Ascending aorta (tissue), 2 donors: ENCODE measurements at regions not wholly inside any gene's neighbourhood (a gene's known extent, or its start where the extent isn't known, plus 50 kb on each side); places are given as distances from the start of the nearest gene placed in this dataset.

Experiments used
- DNase-seq, 2 donors: peaks; one replicate each; pipeline ENCODE4 v3.0.0-alpha.2; 2019; ENCODE audit warnings: low spot score in 2 of 2
- H3K27ac ChIP-seq, 2 donors: fragments of 200-600 bp; sonication (generic); one replicate each; pipeline ENCODE4 v1.5.1; 2016 to 2017; ENCODE audit warnings: mild to moderate bottlenecking in 1 of 2
- H3K27me3 ChIP-seq: fragments of 200-600 bp; sonication (generic); one replicate; pipeline ENCODE4 v1.5.1; 2017
- H3K36me3 ChIP-seq, 2 donors: fragments of 200-600 bp; sonication (generic); one replicate each; pipeline ENCODE4 v1.5.1; 2016
- H3K4me1 ChIP-seq, 2 donors: fragments of 200-600 bp; sonication (generic); one replicate each; pipeline ENCODE4 v1.5.1; 2016 to 2017; ENCODE audit warnings: mild to moderate bottlenecking in 1 of 2
- H3K4me3 ChIP-seq, 2 donors: fragments of 200-600 bp; sonication (generic); one replicate each; pipeline ENCODE4 v1.5.1; 2016 to 2017; ENCODE audit warnings: mild to moderate bottlenecking in 1 of 2
- H3K9me3 ChIP-seq, 2 donors: fragments of 200-600 bp; sonication (generic); one replicate each; pipeline ENCODE4 v1.5.1; 2016
- intact Hi-C: fragments of 100-400 bp; cut with DNase I; formaldehyde crosslinking; loops from one replicate; pipeline ENCODE4 v1.15.1; 2023
- TF ChIP-seq, protein P1 (sequence below), 3 experiments: fragments of 200-600 bp in 2 of 3; fragments of 450-650 bp in 1 of 3; sonication (generic) in 2 of 3; IDR thresholded peaks; one replicate each; pipeline ENCODE4 v1.5.1; 2016 to 2019; ENCODE audit warnings: antibody characterized with exemption in 3 of 3, mild to moderate bottlenecking in 1 of 3, moderate library complexity in 1 of 3

DNA sequence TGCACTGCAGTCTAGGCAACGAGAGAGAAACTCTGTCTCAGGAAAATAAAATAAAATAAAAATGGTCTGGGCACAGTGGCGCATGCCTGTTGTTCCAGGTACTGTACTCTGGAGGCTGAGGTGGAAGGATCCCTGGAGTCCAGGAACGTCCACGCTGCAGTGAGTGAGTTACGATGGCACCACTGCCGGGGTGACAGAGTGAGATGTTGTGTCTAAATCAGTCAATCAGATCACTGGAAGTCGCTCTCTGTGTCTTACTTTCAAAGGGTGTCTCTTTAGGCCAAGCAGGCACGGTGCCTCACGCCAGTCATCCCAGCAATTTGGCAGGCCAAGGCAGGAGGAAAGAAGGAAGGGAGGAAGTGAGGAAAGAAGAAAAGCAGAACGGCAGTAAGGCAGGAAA, 112.2 kb upstream of the ANKRD30BL start:
- Histone ChIP-seq H3K4me1 (no peaks in the 10 kb centered on the region), H3K9me3 (no peaks in the 10 kb centered on the region), H3K27me3 (no peaks in the 10 kb centered on the region), H3K27ac (no peak overlapping the region), H3K4me3 (no peak overlapping the region), H3K36me3 (no peaks in the 10 kb centered on the region)
- TF ChIP-seq, protein P1, sequence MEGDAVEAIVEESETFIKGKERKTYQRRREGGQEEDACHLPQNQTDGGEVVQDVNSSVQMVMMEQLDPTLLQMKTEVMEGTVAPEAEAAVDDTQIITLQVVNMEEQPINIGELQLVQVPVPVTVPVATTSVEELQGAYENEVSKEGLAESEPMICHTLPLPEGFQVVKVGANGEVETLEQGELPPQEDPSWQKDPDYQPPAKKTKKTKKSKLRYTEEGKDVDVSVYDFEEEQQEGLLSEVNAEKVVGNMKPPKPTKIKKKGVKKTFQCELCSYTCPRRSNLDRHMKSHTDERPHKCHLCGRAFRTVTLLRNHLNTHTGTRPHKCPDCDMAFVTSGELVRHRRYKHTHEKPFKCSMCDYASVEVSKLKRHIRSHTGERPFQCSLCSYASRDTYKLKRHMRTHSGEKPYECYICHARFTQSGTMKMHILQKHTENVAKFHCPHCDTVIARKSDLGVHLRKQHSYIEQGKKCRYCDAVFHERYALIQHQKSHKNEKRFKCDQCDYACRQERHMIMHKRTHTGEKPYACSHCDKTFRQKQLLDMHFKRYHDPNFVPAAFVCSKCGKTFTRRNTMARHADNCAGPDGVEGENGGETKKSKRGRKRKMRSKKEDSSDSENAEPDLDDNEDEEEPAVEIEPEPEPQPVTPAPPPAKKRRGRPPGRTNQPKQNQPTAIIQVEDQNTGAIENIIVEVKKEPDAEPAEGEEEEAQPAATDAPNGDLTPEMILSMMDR (IDR thresholded peaks at IDR 0.05), result no peak
- DNase-seq, result no peak
- intact Hi-C loops, result no loop called here

DNA sequence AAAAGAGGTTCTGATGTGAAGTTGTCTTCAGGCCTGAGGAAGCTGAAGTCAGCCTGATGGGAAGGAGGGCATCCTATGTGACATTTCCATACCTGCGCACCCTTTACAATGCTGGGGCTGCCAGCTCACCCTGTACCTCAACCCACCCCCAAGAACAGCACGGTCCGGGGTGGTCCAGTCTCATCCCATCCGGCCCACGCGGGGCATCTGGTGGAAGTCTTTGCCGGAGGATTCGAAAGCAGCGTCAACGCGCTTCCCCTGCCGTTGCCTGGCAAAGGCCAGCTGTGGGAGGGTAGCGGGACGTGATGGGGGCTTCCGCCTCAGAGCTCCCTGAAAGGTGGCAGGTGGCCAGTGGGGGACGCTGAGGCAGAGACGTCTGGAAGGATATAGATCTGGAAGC, 113.6 kb upstream of the ANKRD30BL start:
- no peak for DNase-seq

DNA sequence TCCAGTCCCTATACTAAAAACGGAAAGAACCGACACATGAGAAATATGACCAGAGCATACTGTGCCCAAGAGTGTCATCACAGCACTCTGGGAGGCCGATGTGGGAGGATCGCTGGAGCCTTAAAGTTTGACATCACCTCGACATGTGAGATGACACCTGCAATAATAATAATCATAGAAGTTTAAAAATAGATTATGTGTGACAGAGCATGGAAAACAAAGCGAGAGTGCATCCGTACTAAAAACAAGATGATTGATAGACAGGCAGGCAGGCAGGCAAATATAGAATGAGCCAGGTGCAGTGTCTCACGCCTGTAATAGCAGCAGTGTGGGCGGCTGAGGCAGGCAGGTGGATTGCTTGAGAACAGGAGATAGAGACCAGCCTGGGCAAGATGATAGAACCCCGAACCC, 114.8 kb upstream of the ANKRD30BL start:
- no peaks in the 10 kb centered on the region for H3K9me3 ChIP-seq
- intact Hi-C loops, result no loop called here
- no peaks in the 10 kb centered on the region for H3K36me3 ChIP-seq
- DNase-seq, result no peak
- TF ChIP-seq, protein P1 (IDR thresholded peaks at IDR 0.05), result no peak
- H3K27me3 ChIP-seq, result no peaks in the 10 kb centered on the region
- H3K4me3 ChIP-seq, result no peak overlapping the region
- H3K27ac ChIP-seq, result no peak overlapping the region
- H3K4me1 ChIP-seq, result no peaks in the 10 kb centered on the region

More for the DNA sequence above, 113.6 kb upstream of the ANKRD30BL start:
- Histone ChIP-seq H3K4me3 (no peak overlapping the region), H3K36me3 (no peaks in the 10 kb centered on the region), H3K4me1 (no peaks in the 10 kb centered on the region), H3K27ac (no peak overlapping the region), H3K9me3 (no peaks in the 10 kb centered on the region), H3K27me3 (no peaks in the 10 kb centered on the region)
- intact Hi-C loops, result no loop called here
- TF ChIP-seq, protein P1 (IDR thresholded peaks at IDR 0.05), result no peak

DNA sequence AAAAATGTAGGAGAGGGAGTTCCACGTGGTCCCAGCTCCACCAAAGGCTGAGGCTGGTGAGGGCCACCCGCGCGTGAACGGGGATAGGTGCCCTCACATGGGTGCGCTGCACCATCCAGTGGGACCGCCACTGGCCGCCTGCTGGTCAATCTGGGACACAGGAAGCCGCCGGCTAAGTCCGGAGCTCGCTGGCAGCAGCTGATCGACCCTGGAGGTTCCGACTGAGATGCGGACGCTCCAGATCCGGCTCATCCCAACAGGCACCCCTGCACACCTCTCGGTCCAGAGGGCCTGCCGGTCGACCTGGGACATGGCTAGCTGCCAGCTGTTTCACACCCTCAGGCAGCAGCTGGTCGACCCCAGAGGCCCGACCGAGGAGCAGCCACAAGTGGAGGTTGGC, 116.5 kb upstream of the ANKRD30BL start:
- Histone ChIP-seq H3K4me3 (no peak overlapping the region), H3K27ac (no peak overlapping the region), H3K27me3 (no peaks in the 10 kb centered on the region), H3K4me1 (no peaks in the 10 kb centered on the region), H3K9me3 (no peaks in the 10 kb centered on the region), H3K36me3 (no peaks in the 10 kb centered on the region)
- intact Hi-C loops, result no loop called here
- TF ChIP-seq, protein P1 (IDR thresholded peaks at IDR 0.05), result no peak
- no peak for DNase-seq

DNA sequence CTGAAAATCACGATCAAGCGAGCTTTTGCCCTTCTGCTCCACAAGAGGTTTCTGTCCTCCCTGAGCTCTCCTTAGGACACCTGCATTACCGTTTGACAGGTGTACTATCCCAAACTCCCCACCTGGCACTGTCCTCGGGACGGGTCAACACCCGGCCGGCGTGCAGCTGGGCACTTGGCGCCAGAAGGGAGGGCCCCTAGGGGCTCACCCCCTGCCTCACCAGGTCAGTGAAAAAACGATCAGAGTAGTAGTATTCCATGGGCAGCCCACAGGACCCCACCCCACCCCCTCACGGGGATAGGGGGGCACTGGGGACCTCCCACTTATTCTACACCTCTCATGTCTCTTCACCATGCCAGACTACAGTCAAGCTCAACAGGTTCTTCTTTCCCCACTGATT, 117.6 kb upstream of the ANKRD30BL start:
- Histone ChIP-seq H3K27me3 (no peaks in the 10 kb centered on the region), H3K4me3 (no peak overlapping the region), H3K27ac (no peak overlapping the region), H3K4me1 (no peaks in the 10 kb centered on the region), H3K9me3 (no peaks in the 10 kb centered on the region), H3K36me3 (no peaks in the 10 kb centered on the region)
- no peak for DNase-seq
- TF ChIP-seq, protein P1 (IDR thresholded peaks at IDR 0.05), result no peak
- intact Hi-C loops, result no loop called here

DNA sequence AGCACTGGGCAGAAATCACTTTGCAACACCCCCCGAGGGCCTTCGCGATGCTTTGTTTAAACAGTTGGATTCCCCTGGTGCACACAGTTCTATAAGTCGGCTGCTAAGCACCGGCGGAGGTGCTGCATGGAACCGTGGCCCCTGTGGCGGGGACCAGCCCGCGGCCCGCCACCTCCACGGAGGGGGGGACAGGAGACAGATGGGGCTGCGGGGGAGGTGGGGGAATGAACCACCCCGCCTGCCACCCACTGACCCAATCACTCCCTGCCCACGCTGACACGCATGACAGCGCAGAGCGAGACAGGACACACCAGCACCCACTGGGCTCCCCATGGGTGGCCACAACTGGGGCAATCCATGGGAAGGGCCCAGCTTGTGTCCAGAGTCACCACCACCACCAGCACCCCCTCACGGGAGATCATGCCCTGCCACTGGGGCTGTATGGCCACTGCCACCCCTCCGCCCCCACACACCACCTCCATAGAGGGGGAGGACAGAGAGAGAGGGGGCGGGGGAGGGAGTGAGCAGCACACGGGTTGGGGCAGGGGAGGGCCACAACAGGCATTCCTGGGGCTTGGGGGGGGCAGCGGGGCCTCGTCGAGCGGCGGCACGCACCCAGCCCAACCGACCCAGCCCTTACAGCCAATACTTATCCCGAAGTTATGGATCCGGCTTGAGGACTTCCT, 118.3 kb upstream of the ANKRD30BL start:
- H3K36me3 ChIP-seq, result no peaks in the 10 kb centered on the region
- H3K4me1 ChIP-seq, result no peaks in the 10 kb centered on the region
- H3K27ac ChIP-seq, result no peak overlapping the region
- H3K9me3 ChIP-seq, result no peaks in the 10 kb centered on the region
- intact Hi-C loops, result no loop called here
- TF ChIP-seq, protein P1 (IDR thresholded peaks at IDR 0.05), result no peak
- H3K4me3 ChIP-seq, result no peak overlapping the region
- DNase-seq, result no peak
- no peaks in the 10 kb centered on the region for H3K27me3 ChIP-seq
